Astrocyte of the cerebellum (primary cell): ENCODE measurements at regions not wholly inside any gene's neighbourhood (a gene's known extent, or its start where the extent isn't known, plus 50 kb on each side); places are given as distances from the start of the nearest gene placed in this dataset.

Source experiments
- DNase-seq: peaks from one replicate; pipeline ENCODE4 v3.0.0-alpha.2; 2011; ENCODE audit warnings: low read depth
- H3K4me3 ChIP-seq: 2 replicates; pipeline ENCODE4 v1.5.1; 2011; ENCODE audit warnings: mild to moderate bottlenecking, low read depth, low read length, moderate library complexity
- in situ Hi-C: cut with HindIII; loops from 2 replicates; pipeline ENCODE4 v1.10.0; 2017; ENCODE audit warnings: low sequenced_read_pairs
- TF ChIP-seq, protein P1 (sequence below): IDR thresholded peaks from 2 replicates; pipeline ENCODE4 v1.5.1; 2012; ENCODE audit warnings: low read length, low read depth, moderate library complexity, mild to moderate bottlenecking; ENCODE audit errors: missing control alignments

- TF ChIP-seq, protein P1, sequence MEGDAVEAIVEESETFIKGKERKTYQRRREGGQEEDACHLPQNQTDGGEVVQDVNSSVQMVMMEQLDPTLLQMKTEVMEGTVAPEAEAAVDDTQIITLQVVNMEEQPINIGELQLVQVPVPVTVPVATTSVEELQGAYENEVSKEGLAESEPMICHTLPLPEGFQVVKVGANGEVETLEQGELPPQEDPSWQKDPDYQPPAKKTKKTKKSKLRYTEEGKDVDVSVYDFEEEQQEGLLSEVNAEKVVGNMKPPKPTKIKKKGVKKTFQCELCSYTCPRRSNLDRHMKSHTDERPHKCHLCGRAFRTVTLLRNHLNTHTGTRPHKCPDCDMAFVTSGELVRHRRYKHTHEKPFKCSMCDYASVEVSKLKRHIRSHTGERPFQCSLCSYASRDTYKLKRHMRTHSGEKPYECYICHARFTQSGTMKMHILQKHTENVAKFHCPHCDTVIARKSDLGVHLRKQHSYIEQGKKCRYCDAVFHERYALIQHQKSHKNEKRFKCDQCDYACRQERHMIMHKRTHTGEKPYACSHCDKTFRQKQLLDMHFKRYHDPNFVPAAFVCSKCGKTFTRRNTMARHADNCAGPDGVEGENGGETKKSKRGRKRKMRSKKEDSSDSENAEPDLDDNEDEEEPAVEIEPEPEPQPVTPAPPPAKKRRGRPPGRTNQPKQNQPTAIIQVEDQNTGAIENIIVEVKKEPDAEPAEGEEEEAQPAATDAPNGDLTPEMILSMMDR = no peak
- H3K4me3 ChIP-seq = no peak overlapping the region
- DNase-seq = no peak
- in situ Hi-C loops = no loop called here
Observed at GRCh38 chr2:12335131-12335530, 381.6 kb upstream of the TRIB2 start.

DNA sequence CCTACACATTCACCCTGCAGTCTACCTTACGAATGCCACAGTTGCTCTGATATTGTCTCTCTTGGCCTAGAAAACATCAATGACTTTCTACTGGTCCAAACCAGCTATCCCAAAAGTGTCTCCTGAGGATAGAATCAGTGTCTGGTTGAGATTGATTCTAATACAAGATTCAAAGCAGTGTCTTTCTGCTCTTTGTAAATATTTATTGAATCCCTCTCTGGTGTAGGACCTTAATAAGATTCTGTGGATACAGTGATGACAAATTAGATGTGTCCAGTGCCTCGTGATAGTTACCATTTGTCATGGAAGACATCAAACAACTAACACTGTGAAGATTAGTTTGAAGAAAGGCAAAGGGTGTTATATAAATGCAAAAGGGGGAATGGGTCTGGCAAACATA is 380.7 kb upstream of the TRIB2 start:
- DNase-seq = no peak
- TF ChIP-seq, protein P1 = no peak
- no peak overlapping the region for H3K4me3 ChIP-seq
- in situ Hi-C loops = no loop called here

- DNase-seq = no peak
- in situ Hi-C loops = no loop called here
- TF ChIP-seq, protein P1 = no peak
- H3K4me3 ChIP-seq = no peak overlapping the region
Observed at GRCh38 chr2:12338946-12339697, 377.6 kb upstream of the TRIB2 start.

DNA sequence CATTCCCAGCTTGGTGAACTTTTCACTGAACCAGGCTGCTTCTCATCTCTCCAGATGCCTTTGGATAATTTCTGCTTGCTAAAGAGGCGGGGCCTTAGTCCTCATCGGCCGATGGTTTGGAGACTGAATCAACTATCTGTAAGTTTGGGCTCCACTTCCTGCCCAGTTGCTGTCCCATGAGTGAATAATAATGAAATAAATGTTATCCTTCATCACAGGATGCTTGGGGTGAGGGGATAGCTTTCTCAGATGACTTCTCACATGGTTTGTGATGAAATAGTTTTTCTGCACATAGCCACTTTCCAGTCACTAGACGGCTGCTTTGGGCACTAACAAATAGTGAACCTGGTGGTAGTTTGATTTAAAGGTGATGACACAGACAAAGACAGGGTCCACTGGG is 376.6 kb upstream of the TRIB2 start:
- in situ Hi-C loops = no loop called here
- no peak for DNase-seq
- H3K4me3 ChIP-seq = no peak overlapping the region
- TF ChIP-seq, protein P1 = no peak

- no peak overlapping the region for H3K4me3 ChIP-seq
- in situ Hi-C loops = no loop called here
- TF ChIP-seq, protein P1 = no peak
- no peak for DNase-seq
Observed at GRCh38 chr2:12341215-12341614, 375.5 kb upstream of the TRIB2 start.

- TF ChIP-seq, protein P1 = no peak
- in situ Hi-C loops = no loop called here
- H3K4me3 ChIP-seq = no peak overlapping the region
- no peak for DNase-seq
Observed at GRCh38 chr2:12341920-12342319, 374.8 kb upstream of the TRIB2 start.
